Endothelial cell (in vitro differentiated cells): ENCODE measurements at regions not wholly inside any gene's neighbourhood (a gene's known extent, or its start where the extent isn't known, plus 50 kb on each side); places are given as distances from the start of the nearest gene placed in this dataset.

ENCODE experiments used
- DNase-seq: peaks from one replicate; pipeline ENCODE4 v3.0.0; 2021; ENCODE audit warnings: low spot score
- H3K27ac Mint-ChIP-seq: one replicate; pipeline ENCODE4 v1.8.0; 2021; ENCODE audit warnings: mixed read lengths, inconsistent platforms; ENCODE audit not compliant: unreplicated experiment
- H3K27me3 Mint-ChIP-seq: one replicate; pipeline ENCODE4 v1.8.0; 2021; ENCODE audit warnings: mild to moderate bottlenecking, moderate library complexity, mixed read lengths, inconsistent platforms; ENCODE audit not compliant: unreplicated experiment
- H3K36me3 Mint-ChIP-seq: one replicate; pipeline ENCODE4 v1.8.0; 2021; ENCODE audit warnings: mild to moderate bottlenecking, low read depth, mixed read lengths, inconsistent platforms; ENCODE audit not compliant: unreplicated experiment
- H3K4me1 Mint-ChIP-seq: one replicate; pipeline ENCODE4 v1.8.0; 2021; ENCODE audit warnings: mild to moderate bottlenecking, mixed read lengths, inconsistent platforms; ENCODE audit not compliant: unreplicated experiment
- H3K4me3 Mint-ChIP-seq: one replicate; pipeline ENCODE4 v1.8.0; 2021; ENCODE audit warnings: mild to moderate bottlenecking, mixed read lengths, inconsistent platforms; ENCODE audit not compliant: unreplicated experiment
- H3K9me3 Mint-ChIP-seq: one replicate; pipeline ENCODE4 v1.8.0; 2021; ENCODE audit warnings: mixed read lengths, inconsistent platforms; ENCODE audit not compliant: unreplicated experiment
- CTCF ChIP-seq: fragments of 200-600 bp; sonication (generic); IDR thresholded peaks from one replicate; pipeline ENCODE4 v1.5.0; 2021; ENCODE audit warnings: antibody characterized with exemption; ENCODE audit not compliant: unreplicated experiment

GRCh38 chr10:130259380-130259779 lies 123.2 kb downstream of the GLRX3 start:
- H3K27me3 Mint-ChIP-seq, result peaks cover 2% of the 10 kb centered on the region
- peaks cover 36% of the 10 kb centered on the region for H3K9me3 Mint-ChIP-seq
- peaks cover 26% of the 10 kb centered on the region for H3K36me3 Mint-ChIP-seq
- no peak overlapping the region for H3K27ac Mint-ChIP-seq
- no peaks in the 10 kb centered on the region for H3K4me1 Mint-ChIP-seq
- no peak overlapping the region for H3K4me3 Mint-ChIP-seq
- no peak for TF ChIP-seq CTCF
- no peak for DNase-seq

GRCh38 chr10:130261306-130261705 lies 125.1 kb downstream of the GLRX3 start:
- Mint-ChIP-seq H3K4me1 (no peaks in the 10 kb centered on the region), H3K9me3 (peaks cover 46% of the 10 kb centered on the region), H3K4me3 (no peak overlapping the region), H3K36me3 (peaks cover 37% of the 10 kb centered on the region), H3K27ac (no peak overlapping the region), H3K27me3 (peaks cover 5% of the 10 kb centered on the region)
- no peak for DNase-seq
- TF ChIP-seq CTCF, result no peak

GRCh38 chr10:130261766-130262165 lies 125.6 kb downstream of the GLRX3 start:
- H3K27me3 Mint-ChIP-seq, result peaks cover 5% of the 10 kb centered on the region
- no peaks in the 10 kb centered on the region for H3K4me1 Mint-ChIP-seq
- TF ChIP-seq CTCF, result no peak
- no peak overlapping the region for H3K27ac Mint-ChIP-seq
- peaks cover 47% of the 10 kb centered on the region for H3K9me3 Mint-ChIP-seq
- H3K4me3 Mint-ChIP-seq, result no peak overlapping the region
- peaks cover 37% of the 10 kb centered on the region for H3K36me3 Mint-ChIP-seq
- DNase-seq, result no peak

GRCh38 chr10:130263289-130263688 lies 127.1 kb downstream of the GLRX3 start:
- Mint-ChIP-seq H3K27ac (no peak overlapping the region), H3K4me3 (no peak overlapping the region), H3K36me3 (peaks cover 37% of the 10 kb centered on the region), H3K4me1 (no peaks in the 10 kb centered on the region), H3K9me3 (peaks cover 53% of the 10 kb centered on the region), H3K27me3 (peaks cover 8% of the 10 kb centered on the region)
- TF ChIP-seq CTCF, result no peak
- no peak for DNase-seq

- no peak overlapping the region for H3K4me3 Mint-ChIP-seq
- peaks cover 37% of the 10 kb centered on the region for H3K36me3 Mint-ChIP-seq
- no peak overlapping the region for H3K27ac Mint-ChIP-seq
- DNase-seq, result no peak
- peaks cover 60% of the 10 kb centered on the region for H3K9me3 Mint-ChIP-seq
- H3K4me1 Mint-ChIP-seq, result no peaks in the 10 kb centered on the region
- no peak for TF ChIP-seq CTCF
- peaks cover 10% of the 10 kb centered on the region for H3K27me3 Mint-ChIP-seq
Observed at GRCh38 chr10:130265542-130265941, 129.4 kb downstream of the GLRX3 start.
